Hippocampal formation (tissue), 2 donors: ENCODE measurements at regions not wholly inside any gene's neighbourhood (a gene's known extent, or its start where the extent isn't known, plus 50 kb on each side); places are given as distances from the start of the nearest gene placed in this dataset.

Experiments used
- DNase-seq, 2 donors: peaks; one replicate each; lab custom pipeline; 2025; lab: John Stamatoyannopoulos, UW

- no peak for DNase-seq
Observed at GRCh38 chr5:87877023-87877422, 391.6 kb downstream of the TMEM161B start.

GRCh38 chr5:87876616-87877015 lies 392.0 kb downstream of the TMEM161B start:
- DNase-seq, result no peak

GRCh38 chr5:87872986-87873385 lies 395.7 kb downstream of the TMEM161B start:
- no peak for DNase-seq

GRCh38 chr5:87868792-87869191 lies 399.9 kb downstream of the TMEM161B start:
- DNase-seq, result no peak

- no peak for DNase-seq
Observed at GRCh38 chr5:87867281-87867680, 401.4 kb downstream of the TMEM161B start.

GRCh38 chr5:87853541-87853940 lies 415.1 kb downstream of the TMEM161B start:
- DNase-seq, result no peak

GRCh38 chr5:87851603-87852002 lies 417.0 kb downstream of the TMEM161B start:
- no peak for DNase-seq

GRCh38 chr5:87850843-87851242 lies 417.8 kb downstream of the TMEM161B start:
- no peak for DNase-seq

GRCh38 chr5:87845734-87846133 lies 422.9 kb downstream of the TMEM161B start:
- DNase-seq, result no peak

- DNase-seq, result no peak
Observed at GRCh38 chr5:87844866-87845265, 423.8 kb downstream of the TMEM161B start.

GRCh38 chr5:87844449-87844848 lies 424.2 kb downstream of the TMEM161B start:
- DNase-seq, result no peak

GRCh38 chr5:87836696-87837095 lies 424.0 kb upstream of the CCNH start:
- no peak for DNase-seq

- no peak for DNase-seq
Observed at GRCh38 chr5:87831499-87831898, 418.8 kb upstream of the CCNH start.

GRCh38 chr5:87829217-87829551 lies 416.5 kb upstream of the CCNH start:
- DNase-seq, result no peak

- no peak for DNase-seq
Observed at GRCh38 chr5:87828545-87829216, 416.0 kb upstream of the CCNH start.

GRCh38 chr5:87827539-87827938 lies 414.8 kb upstream of the CCNH start:
- DNase-seq, result no peak

- no peak for DNase-seq
Observed at GRCh38 chr5:87826507-87826906, 413.8 kb upstream of the CCNH start.

GRCh38 chr5:87825583-87825982 lies 412.9 kb upstream of the CCNH start:
- no peak for DNase-seq

GRCh38 chr5:87807783-87808182 lies 395.1 kb upstream of the CCNH start:
- no peak for DNase-seq

- no peak for DNase-seq
Observed at GRCh38 chr5:87803352-87803751, 390.6 kb upstream of the CCNH start.

- DNase-seq, result no peak
Observed at GRCh38 chr5:87791869-87792268, 379.1 kb upstream of the CCNH start.

- DNase-seq, result no peak
Observed at GRCh38 chr5:87788416-87788815, 375.7 kb upstream of the CCNH start.

GRCh38 chr5:87787625-87788256 lies 375.0 kb upstream of the CCNH start:
- DNase-seq, result no peak

GRCh38 chr5:87787086-87787485 lies 374.4 kb upstream of the CCNH start:
- no peak for DNase-seq
